HG03135 (cell line): ENCODE measurements at regions not wholly inside any gene's neighbourhood (a gene's known extent, or its start where the extent isn't known, plus 50 kb on each side); places are given as distances from the start of the nearest gene placed in this dataset.

Source experiments
- ATAC-seq: cut with Tn5 transposase; IDR thresholded peaks from one replicate; pipeline ENCODE4 v1.9.1; 2021; ENCODE audit warnings: mild to moderate bottlenecking, moderate library complexity; ENCODE audit not compliant: unreplicated experiment

DNA sequence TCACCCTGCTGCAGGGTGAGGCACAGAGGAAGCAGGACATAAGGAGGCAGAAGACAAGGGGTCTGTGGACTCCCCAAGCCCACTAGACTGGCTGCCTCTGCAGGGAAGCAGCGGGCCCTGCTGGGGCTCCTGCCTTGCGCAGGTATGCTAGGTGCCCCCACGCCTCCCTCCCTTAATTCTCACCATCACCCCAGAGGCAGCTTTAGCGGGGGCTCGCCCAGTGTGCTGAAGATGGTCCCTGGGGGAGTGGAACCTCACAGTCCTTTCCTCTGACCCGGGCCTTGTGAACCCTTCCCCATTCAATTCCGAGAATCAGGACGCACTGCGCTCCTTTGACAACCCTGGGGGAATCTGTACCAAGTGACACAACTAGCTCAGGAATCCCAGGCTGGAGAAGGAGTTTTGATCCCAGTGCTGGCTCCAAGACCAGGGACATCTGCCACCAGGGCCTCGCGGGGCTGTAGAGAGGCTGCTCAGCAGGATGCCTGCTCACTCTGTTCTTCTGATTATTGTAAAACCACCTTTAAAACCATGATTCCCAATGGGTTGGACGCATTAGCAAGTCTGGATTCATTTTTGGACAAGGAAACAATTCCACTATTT lies 468.4 kb downstream of the TCERG1L start:
- ATAC-seq = no peak

DNA sequence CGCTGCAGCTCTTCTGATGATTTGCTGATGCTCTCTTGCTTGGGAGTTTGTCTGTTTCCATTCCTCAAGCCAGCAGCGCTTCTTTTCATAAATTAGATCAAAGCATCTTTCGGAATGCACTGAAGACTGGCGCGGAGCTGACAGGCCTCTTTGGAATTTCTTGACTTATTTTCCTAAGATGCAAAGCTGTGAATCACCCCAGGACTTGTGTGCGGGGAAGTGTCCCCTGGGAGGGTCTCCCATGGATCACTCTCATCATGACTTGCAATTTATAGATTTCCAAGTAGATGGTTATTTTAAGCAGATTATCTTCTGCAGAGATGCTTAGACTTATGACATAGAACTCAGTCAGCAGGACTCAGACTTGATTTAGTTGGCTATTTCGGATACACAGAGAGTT lies 467.2 kb downstream of the TCERG1L start:
- ATAC-seq = no peak

DNA sequence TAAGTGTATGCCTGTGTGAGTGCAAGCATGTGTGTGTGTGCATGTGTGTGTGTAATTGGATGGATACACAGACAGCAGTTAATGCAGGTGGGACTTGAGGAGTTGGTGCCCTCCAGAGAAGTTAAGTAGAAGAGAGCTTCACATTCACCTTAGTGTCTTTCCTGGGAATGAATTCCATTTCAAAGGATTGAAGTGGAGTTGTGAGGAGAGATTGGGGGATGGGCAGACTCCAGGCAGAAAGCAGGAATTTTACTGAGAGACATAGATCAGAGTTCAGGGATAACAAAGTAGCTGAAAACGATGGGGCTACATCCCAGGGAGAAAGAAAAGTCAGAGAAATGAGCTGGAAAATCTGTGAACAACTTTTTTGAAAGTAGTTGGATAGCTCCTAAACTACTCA lies 464.4 kb downstream of the TCERG1L start:
- no peak for ATAC-seq

DNA sequence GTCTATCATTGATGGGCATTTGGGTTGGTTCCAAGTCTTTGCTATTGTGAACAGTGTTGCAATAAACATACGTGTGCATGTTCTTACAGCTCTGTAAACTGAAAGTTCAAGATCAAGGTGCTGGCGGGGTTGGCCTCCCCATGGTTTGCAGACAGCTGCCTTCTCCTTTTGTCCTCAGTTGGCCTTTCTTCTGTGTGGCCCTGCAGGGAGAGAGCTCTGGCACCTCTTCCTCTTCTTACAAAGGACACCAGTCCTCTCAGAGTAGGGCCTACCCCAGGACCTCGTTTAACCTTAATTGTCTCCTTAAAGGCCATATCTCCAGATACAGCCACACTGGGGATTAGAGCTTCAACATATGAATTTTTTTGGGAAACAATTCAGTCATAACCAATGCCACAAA lies 462.7 kb downstream of the TCERG1L start:
- ATAC-seq = no peak

DNA sequence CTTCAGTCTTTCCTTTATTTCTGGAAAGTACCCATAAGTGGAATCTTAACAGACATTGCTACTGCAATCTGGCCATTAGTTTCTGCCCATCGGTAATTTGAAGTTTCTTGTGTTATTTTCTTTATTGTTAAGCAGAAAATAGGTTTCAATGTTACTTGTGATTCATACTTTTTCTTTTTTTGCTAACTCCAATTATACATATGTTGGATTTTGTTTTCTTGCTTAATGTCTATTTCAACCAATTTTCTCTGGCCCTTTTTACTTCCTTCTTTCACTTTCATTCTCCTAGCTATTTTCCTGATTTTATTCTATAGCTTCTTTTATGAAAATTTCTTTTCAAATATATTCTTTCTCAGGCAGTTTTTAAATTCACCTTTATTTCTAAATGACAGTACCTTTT lies 457.4 kb downstream of the TCERG1L start:
- no peak for ATAC-seq

DNA sequence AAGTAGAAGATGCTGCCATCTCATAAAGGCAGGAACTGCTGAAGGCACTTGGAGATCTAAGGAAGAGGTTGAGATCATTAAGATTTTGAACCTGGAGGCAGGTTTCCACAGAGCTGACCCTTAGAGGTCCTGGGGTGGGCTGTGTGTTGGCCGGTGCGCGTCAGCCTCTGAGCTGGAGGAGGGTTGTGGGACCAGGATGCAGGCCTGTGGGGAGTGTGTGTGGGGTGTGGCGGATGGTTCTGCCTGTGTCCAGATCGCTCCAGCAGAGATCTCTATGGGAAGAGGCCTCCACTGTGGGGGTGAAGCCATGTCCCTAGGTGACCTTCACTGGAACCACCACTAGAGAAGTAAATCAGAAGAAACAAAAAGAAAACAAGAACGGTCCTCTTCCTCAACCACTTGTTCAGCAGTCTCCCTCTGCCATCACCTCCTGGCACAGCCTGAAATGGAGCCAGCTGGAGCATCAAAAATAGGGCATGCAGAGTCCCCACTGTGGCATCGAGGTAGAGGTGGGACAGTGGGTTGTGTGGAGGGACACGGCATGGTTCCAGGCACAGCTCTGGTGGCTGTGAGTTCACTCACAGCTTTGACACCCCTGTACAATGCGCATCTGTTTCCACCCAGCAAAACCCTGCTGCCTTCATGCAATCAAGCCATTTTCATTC lies 453.8 kb downstream of the TCERG1L start:
- ATAC-seq = no peak

DNA sequence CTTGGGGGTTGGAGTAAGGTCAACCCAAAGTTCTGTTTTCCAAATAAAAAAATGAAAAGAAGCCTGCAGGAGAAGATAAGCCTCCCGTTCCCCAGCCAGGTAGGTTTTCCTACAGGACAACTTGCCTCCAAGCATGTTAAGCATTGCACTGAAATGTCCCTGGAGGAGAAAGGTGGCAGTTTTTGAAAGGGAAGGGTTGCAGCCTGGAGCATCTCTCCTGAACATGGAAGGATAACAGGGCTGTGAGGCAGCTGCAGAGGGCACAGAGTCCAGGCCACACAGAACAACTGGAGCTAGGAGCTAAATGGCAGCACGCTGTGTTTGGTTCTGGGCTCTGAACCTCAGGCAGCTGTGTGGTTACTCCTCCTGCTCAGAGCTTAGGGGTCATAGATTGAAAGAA lies 452.9 kb downstream of the TCERG1L start:
- ATAC-seq = no peak

DNA sequence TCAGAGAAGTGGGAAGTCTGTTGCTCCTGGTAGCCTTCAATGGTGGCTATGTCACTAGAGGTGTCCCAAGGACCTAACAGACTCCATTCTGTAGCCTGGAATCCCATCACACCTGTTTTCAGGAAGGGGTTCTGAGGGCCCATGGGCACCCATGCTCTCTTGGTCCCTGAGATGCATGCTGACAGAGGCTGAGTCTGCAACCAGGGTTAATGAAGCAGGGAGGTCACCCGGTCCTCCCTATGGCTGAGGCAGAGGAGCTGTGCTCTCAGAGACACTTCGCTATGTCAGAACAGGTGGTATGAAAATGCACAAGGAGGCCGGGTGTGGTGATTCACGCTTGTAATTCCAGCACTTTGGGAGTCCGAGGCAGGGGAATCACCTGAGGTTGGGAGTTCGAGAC lies 452.1 kb downstream of the TCERG1L start:
- ATAC-seq = no peak

DNA sequence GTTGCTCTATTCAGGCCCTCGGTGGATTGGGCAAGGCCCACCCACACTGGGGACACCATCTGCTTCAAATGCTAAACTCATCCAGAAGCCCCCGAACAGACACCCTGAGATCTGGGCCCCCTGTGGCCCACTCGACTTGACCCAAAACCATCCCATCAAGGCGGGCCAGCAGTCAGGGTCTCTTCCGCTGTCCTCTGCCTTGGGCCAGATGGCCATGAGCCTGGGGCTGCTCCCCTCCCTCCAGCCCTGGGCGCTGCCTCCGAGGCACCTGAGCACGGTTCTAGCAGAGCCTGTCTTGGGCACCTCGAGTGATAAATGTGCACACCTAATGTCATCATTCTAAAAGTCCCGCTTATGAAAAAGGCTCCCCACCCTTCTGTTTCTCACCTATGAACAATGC lies 449.4 kb downstream of the TCERG1L start:
- no peak for ATAC-seq

DNA sequence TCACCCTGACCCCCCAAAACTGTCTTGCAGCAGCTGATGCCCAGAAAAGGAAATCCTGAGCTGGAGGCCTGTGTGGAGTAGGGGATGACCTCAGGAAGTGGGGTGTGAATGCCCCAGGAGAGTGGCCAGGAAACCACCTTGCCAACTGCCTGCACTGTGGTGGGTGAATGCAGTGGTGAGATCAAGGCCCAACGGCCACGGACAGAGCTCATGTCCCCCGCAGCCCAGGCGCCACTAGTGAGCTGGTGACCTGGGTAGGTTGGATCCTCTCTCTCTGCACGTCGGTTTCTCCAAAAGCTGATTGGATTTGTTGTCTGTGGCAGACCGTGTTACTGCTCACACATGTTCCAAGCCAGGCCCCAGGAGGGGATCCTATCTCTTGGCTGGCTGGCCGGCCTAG lies 448.9 kb downstream of the TCERG1L start:
- ATAC-seq = no peak

DNA sequence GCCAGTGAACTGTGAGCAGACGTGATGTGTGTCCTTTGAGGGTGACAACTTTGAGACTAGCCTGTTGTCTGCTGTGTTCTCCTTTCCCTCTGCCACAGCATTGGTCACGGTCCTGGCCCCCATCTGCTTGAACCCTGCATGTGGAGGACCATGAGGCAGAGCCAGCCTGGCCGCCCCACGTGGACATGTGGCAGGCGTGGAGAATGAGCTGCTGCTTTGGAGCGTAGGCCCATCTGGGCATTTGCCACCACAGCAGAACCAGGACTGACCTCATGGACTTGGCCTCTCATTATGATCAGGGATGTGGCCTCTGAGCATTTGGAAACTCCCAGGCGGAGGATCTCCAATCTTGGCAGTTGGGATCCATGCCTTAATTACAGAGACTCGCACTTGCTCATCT lies 448.5 kb downstream of the TCERG1L start:
- ATAC-seq = no peak

DNA sequence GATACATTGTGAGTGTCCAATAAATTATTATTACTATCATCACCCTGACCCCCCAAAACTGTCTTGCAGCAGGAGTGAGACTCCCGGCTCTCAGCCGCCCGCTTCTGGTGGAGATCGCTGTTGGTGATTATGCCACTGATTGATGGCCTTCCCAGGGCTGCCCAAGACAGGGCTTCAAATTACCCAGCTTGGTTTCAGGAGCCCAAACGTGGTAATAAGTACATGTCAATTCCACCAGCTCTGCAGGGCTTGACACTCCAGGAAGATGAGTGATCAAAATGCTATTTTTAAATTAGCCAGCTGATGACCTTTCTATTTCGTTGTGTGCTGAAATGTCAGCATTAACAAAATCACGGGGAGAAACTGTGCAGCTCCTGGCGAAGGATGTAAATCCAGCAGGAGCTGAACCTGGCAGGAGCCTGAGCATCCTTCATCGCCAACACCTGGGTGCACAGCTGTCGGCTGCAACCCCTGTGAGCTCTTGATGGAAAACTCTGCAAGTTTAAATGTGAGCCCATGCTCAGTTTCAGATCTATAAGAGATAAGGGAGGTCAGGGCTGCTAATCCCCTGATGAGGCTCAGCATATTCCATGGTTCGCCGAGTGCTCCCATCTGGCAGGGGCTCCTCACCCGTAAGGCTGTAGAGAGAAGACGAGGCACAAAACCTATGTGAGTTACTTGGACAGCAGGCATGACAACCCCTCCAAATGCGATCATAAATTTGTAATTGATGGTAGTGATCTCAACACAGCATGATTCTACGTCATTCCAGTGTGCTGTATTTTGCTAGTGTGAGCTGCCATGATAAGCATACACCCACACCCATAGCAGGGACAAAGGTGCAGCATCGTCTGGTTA lies 446.3 kb downstream of the TCERG1L start:
- no peak for ATAC-seq

DNA sequence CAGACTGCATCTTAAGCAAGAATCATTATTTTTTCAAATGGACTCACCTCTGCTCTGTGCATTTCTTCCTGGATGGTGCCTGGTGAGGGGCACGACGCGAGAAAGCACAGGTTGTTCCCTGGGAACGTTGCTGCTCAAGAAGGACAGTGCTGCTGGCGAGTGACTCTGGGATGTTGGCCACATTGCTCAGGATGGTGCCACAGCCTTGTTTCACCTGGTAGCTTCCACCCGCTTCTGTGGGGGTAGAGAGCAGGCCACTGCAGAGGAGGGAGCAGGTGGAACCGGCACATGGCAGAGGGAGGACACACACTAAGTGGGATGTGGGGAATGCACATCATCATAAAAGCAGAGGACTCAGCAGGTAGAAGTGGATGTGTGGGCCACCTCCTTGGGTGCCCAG lies 444.7 kb downstream of the TCERG1L start:
- ATAC-seq = no peak

DNA sequence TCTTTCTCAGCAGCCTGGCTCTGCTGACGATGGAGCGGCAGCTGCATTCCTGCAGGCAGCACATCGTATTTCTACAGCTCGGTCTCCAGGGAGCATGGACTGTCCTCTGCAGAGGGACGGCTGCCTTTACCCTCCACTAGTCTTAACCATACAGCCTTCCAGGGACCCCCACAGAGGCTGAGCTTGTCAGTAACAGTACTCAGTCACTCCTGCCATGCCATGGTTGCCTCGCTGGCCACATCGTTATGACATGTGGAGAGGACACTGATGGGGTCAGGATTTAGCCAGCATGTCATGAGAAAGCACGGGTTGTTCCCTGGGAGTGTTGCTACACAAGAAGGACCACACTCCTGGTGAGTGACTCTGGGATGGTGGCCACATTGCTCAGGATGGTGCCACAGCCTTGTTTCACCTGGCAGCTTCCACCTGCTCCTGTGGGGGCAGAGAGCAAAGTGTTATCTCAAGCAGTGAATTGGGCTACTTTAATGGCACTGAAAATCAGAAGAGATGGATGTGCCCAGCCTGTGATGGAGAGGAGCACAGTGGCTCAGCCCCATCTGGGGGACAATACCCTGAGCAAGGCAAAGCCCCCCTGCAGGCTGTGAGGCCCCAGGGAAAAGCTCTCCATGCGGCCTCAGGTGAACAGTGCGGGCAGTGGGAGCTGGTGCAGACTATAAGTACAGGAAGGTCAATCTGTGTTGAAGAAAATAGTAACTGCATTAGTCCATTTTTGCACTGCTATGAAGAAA lies 443.9 kb downstream of the TCERG1L start:
- ATAC-seq = no peak

DNA sequence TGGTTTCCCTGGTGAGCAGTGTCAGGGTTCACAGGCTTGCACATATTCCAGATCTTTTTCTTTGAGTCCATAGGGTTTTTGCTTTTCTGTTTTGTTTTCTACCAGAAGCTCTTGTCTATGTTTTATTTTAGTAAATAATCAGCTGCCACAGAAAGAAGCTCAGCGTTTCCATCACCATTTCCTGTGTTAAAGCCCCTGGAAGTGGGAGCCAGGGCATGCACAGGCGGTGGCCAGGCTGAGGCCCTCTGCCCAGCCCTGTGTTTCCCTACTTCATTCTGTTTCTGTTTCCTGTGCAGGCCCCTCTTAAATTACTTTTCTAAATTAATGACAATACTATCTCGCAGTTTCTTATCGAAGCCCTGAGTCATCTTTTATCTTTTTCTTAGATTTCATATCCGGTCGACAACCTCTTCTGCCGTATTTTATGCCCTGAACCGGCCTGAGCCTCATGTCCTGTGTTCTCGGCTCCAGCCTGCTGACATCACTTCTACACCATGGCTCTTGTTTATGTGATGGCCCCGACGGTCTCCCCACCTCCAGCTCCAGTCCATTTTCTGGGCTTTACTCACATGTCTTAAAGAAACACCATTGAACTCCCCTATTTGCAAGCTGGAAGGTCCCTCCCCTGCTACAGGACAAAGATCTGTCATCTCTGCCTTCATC lies 442.2 kb downstream of the TCERG1L start:
- ATAC-seq = no peak

DNA sequence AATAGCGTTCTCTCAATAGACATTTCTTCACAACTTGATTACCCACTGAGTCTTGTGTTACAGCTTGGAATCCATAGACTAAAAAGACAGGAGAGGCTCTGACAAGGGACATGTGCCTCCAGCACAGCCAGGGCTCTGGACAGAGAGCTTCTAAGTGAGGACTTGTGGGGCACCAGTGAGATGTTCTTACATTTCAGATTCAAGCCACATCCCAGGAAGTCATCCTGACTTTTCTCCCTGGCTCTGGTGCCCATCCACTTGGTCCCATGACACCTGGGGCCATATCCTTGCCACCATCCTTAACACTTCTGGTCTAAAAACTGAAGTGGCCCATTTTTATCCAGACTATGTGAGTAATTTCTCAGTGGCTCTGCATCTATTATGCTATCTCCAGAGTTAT lies 440.1 kb downstream of the TCERG1L start:
- ATAC-seq = no peak

DNA sequence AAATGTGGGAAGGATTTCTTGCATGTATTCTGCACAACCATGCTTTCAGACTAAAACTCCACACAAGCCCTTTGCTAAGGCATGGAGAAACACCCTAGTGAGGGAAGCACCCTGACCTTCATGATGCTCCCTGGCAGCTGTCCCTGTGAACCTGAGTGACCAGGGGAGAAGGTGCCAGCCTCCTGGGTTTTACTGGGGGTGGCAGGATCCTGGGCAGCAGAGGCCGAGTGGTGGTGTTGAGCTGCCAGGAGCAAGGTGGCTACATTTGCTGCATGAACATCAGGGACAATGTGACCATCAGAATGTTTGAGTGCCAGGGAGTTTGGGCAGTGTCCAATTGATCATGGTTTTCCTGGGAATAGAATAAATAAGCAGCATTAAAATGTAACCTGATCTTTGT lies 437.9 kb downstream of the TCERG1L start:
- no peak for ATAC-seq

DNA sequence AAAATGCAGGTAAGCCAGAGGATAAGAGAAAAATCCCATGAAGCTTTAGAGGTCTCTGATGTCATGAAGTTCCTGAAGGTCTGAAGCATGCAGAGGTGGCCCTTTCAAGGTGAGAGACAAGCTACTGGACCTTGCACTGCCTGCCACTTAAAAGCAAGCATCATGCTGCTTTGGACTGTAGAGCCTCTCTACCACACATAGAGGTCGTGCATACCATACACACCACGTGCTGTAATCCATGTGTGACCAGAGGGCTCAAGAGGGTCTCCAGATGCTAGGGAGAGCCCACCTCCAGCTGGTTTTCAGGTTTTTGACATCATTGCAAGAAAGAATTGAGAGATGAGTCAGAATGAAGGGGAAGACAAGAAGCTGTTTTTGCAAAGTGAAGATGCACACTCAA lies 436.4 kb downstream of the TCERG1L start:
- ATAC-seq = no peak

DNA sequence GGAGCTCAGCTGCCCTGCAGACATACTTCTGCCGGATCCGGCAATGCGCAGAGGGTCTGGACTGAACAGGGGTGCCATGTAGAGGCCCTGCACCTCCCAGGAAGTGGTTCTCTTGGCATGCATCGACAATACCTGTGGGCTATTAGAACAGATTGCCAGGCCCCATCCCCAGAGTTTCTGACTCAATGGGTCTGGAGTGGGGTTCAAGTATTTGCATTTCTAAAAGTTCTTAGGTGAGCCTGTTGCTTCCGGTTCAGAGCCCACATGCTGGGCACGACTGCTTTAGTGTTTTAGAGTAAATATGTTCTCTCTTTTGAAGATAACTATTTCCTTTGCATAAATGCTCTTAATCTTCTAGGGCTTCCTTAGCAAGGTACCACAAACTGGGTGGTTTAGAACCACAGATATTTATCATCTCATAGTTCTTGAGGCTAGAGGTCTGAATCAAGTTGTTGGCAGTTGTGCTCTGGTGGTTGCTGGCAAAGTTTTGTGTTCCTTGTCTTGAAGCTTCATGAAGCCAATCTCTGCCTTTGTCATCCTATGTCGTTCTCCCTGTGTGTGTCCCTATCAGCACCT lies 435.5 kb downstream of the TCERG1L start:
- ATAC-seq = no peak

DNA sequence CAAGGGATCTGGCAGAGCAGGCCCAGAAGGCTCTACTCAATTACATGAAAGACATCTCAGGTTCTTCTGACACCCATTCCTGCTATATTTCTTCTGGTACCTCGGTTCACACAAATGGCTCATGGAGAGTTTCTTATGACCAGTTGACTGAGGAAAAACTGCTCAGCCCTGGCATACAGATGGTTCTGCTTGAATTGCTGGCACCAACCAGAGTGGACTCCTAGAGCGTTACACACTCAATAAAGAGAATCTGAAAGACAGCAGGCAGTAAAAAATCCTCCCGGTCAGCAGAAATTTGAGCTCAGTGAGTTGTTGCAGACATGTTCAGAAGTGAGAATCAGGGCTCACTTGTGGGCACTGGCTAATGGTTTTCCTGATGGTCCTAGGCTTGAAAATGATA lies 434.4 kb downstream of the TCERG1L start:
- no peak for ATAC-seq

DNA sequence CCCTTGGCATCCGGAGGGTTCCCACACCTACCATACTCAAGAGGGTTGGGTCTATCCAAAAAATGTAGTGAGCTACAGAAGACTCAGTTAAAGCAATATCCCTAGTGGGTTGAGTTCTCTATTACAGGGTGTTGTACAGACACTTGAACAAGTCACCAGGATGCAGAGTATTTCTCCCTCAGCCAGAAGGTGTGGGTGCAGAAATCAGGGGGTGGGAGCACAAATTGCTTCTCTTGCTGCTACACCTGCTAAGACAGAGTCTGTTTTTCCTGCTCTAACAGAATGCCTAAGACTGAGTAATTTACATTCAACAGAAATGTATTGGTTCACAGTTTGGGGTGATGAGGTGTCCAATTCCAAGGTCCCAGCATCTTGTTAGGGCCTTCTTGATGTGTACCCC lies 433.4 kb downstream of the TCERG1L start:
- ATAC-seq = no peak
